Neuronal stem cell (in vitro differentiated cells): ENCODE measurements at regions not wholly inside any gene's neighbourhood (a gene's known extent, or its start where the extent isn't known, plus 50 kb on each side); places are given as distances from the start of the nearest gene placed in this dataset.

Experiments used
- DNase-seq: peaks from one replicate; pipeline ENCODE4 v3.0.0-alpha.2; 2013; ENCODE audit warnings: low spot score
- H2AFZ ChIP-seq: one replicate; pipeline ENCODE4 v1.6.1; 2013; ENCODE audit warnings: mild to moderate bottlenecking, low read length, inconsistent platforms
- H2AK5ac ChIP-seq: 2 replicates; pipeline ENCODE4 v1.6.1; 2013; ENCODE audit warnings: low read depth, mild to moderate bottlenecking, inconsistent platforms, low read length, moderate library complexity, mixed read lengths
- H2BK120ac ChIP-seq: 2 replicates; pipeline ENCODE4 v1.6.1; 2013; ENCODE audit warnings: low read depth, mild to moderate bottlenecking, inconsistent platforms, low read length, moderate library complexity, mixed read lengths
- H2BK12ac ChIP-seq: one replicate; pipeline ENCODE4 v1.6.1; 2013; ENCODE audit warnings: low read length, inconsistent platforms
- H2BK15ac ChIP-seq: 2 replicates; pipeline ENCODE4 v1.6.1; 2013; ENCODE audit warnings: mild to moderate bottlenecking, low read length, inconsistent platforms, mixed read lengths
- H2BK5ac ChIP-seq: one replicate; pipeline ENCODE4 v1.6.1; 2013; ENCODE audit warnings: inconsistent platforms, mild to moderate bottlenecking, low read length, moderate library complexity
- H3K14ac ChIP-seq: one replicate; pipeline ENCODE4 v1.6.1; 2013; ENCODE audit warnings: low read length, inconsistent platforms
- H3K18ac ChIP-seq: 2 replicates; pipeline ENCODE4 v1.6.1; 2013; ENCODE audit warnings: low read length, inconsistent platforms
- H3K23ac ChIP-seq: 2 replicates; pipeline ENCODE4 v1.6.1; 2013; ENCODE audit warnings: low read depth, mild to moderate bottlenecking, mixed read lengths, low read length, inconsistent platforms; ENCODE audit not compliant: poor library complexity
- H3K27ac ChIP-seq: replicated peaks from 3 replicates; pipeline ENCODE4 v1.5.1; 2013; ENCODE audit warnings: low read length, inconsistent platforms
- H3K27me3 ChIP-seq, 3 experiments: 2 replicates each; pipeline ENCODE4 v1.6.1; 2013; ENCODE audit warnings: low read length in 3 of 3, mild to moderate bottlenecking in 2 of 3, inconsistent platforms in 1 of 3, low read depth in 1 of 3, mixed read lengths in 1 of 3, moderate library complexity in 1 of 3; ENCODE audit not compliant: control insufficient read depth in 3 of 3, insufficient read depth in 3 of 3
- H3K36me3 ChIP-seq, 2 donors: replicated peaks in 1 of 2; 2 replicates each; pipeline ENCODE4 v1.6.1; 2013; ENCODE audit warnings: low read length in 2 of 2; ENCODE audit not compliant: control insufficient read depth in 2 of 2, insufficient read depth in 2 of 2
- H3K4ac ChIP-seq: 2 replicates; pipeline ENCODE4 v1.6.1; 2013; ENCODE audit warnings: inconsistent platforms, mild to moderate bottlenecking, low read length, moderate library complexity
- H3K4me1 ChIP-seq, 2 donors: 1 replicate in 1 of 2; 2 replicates in 1 of 2; pipeline ENCODE4 v1.6.1; 2013; ENCODE audit warnings: low read length in 2 of 2, low read depth in 1 of 2; ENCODE audit not compliant: control insufficient read depth in 2 of 2, insufficient read depth in 1 of 2
- H3K4me2 ChIP-seq: one replicate; pipeline ENCODE4 v1.6.1; 2013; ENCODE audit warnings: mild to moderate bottlenecking, low read length, inconsistent platforms; ENCODE audit not compliant: insufficient read depth, poor library complexity, severe bottlenecking
- H3K4me3 ChIP-seq, 2 donors: 2 replicates each; pipeline ENCODE4 v1.5.1; 2013; ENCODE audit warnings: low read length in 2 of 2, mild to moderate bottlenecking in 2 of 2, inconsistent platforms in 1 of 2, moderate library complexity in 1 of 2
- H3K79me1 ChIP-seq: one replicate; pipeline ENCODE4 v1.6.1; 2013; ENCODE audit warnings: low read depth, mild to moderate bottlenecking, inconsistent platforms, low read length, moderate library complexity
- H3K9ac ChIP-seq: one replicate; pipeline ENCODE4 v1.6.1; 2013; ENCODE audit warnings: mild to moderate bottlenecking, low read depth, low read length, inconsistent platforms; ENCODE audit not compliant: poor library complexity
- H3K9me3 ChIP-seq, 2 donors: replicated peaks in 1 of 2; 2 replicates each; pipeline versions ENCODE3 to v1.6.1; 2013; ENCODE audit warnings: low read length in 2 of 2, mild to moderate bottlenecking in 2 of 2, inconsistent platforms in 1 of 2, low read depth in 1 of 2, mixed read lengths in 1 of 2, moderate library complexity in 1 of 2; ENCODE audit not compliant: control insufficient read depth in 2 of 2, insufficient read depth in 1 of 2
- H4K8ac ChIP-seq: one replicate; pipeline ENCODE4 v1.6.1; 2013; ENCODE audit warnings: low read depth, mild to moderate bottlenecking, inconsistent platforms, low read length, moderate library complexity
- H4K91ac ChIP-seq: one replicate; pipeline ENCODE4 v1.6.1; 2013; ENCODE audit warnings: low read length, low read depth, mild to moderate bottlenecking, inconsistent platforms; ENCODE audit not compliant: poor library complexity
- WGBS, 2 donors: extraction: QIAGEN DNeasy Blood & Tissue Kit; methylation state at CpG; one replicate each; pipeline ENCODE4 v1.1.7; 2013; ENCODE audit warnings: missing lambda C conversion rate in 2 of 2, mixed read lengths in 1 of 2; ENCODE audit not compliant: insufficient read length in 2 of 2, insufficient replicate concordance in 1 of 2; ENCODE audit errors: extremely low coverage in 2 of 2; 5-methylcytosine and 5-hydroxymethylcytosine counted together

GRCh38 chr6:56890066-56890465, 64.8 kb upstream of the BEND6 start:
- Histone ChIP-seq H3K18ac (no peak overlapping the region), H2BK12ac (no peak overlapping the region), H2AK5ac (no peak overlapping the region), H3K9ac (no peak overlapping the region), H3K36me3 (no peaks in the 10 kb centered on the region), H3K9me3 (no peaks in the 10 kb centered on the region), H3K4me3 (no peak overlapping the region), H3K27me3 (no peaks in the 10 kb centered on the region), H3K23ac (no peak overlapping the region), H2BK120ac (no peak overlapping the region), H3K4me2 (no peak overlapping the region), H4K91ac (no peak overlapping the region), H2BK5ac (no peak overlapping the region), H3K27ac (no peak overlapping the region), H4K8ac (no peak overlapping the region), H3K14ac (no peak overlapping the region), H2AFZ (no peak overlapping the region), H3K4me1 (no peaks in the 10 kb centered on the region), H3K79me1 (no peaks in the 10 kb centered on the region), H2BK15ac (no peak overlapping the region), H3K4ac (no peak overlapping the region)
- DNase-seq, result no peak
- no CpG with 5 or more reads among the region's 3 CpGs for WGBS, 2 donors

- Histone ChIP-seq H3K36me3 (no peaks in the 10 kb centered on the region), H2AFZ (no peak overlapping the region), H2BK15ac (no peak overlapping the region), H3K27me3 (no peaks in the 10 kb centered on the region), H3K27ac (no peak overlapping the region), H2AK5ac (no peak overlapping the region), H3K9ac (no peak overlapping the region), H4K8ac (no peak overlapping the region), H3K14ac (no peak overlapping the region), H3K4me3 (no peak overlapping the region), H3K4me1 (no peaks in the 10 kb centered on the region), H3K4me2 (no peak overlapping the region), H3K4ac (no peak overlapping the region), H3K79me1 (no peaks in the 10 kb centered on the region), H3K23ac (no peak overlapping the region), H2BK120ac (no peak overlapping the region), H4K91ac (no peak overlapping the region), H3K18ac (no peak overlapping the region), H2BK5ac (no peak overlapping the region), H3K9me3 (no peaks in the 10 kb centered on the region), H2BK12ac (no peak overlapping the region)
- DNase-seq, result no peak
These were observed 65.4 kb upstream of the BEND6 start for GRCh38 chr6:56889492-56889891.

GRCh38 chr6:56888687-56889086, 66.2 kb upstream of the BEND6 start:
- Histone ChIP-seq H3K4ac (no peak overlapping the region), H3K36me3 (no peaks in the 10 kb centered on the region), H3K18ac (no peak overlapping the region), H3K4me3 (no peak overlapping the region), H2BK5ac (no peak overlapping the region), H3K23ac (no peak overlapping the region), H3K9ac (no peak overlapping the region), H4K8ac (no peak overlapping the region), H2BK12ac (no peak overlapping the region), H3K9me3 (no peaks in the 10 kb centered on the region), H3K79me1 (no peaks in the 10 kb centered on the region), H3K27ac (no peak overlapping the region), H2AFZ (no peak overlapping the region), H2BK120ac (no peak overlapping the region), H3K4me1 (no peaks in the 10 kb centered on the region), H3K4me2 (peak overlapping the region; percentile 2), H3K14ac (no peak overlapping the region), H4K91ac (no peak overlapping the region), H3K27me3 (no peaks in the 10 kb centered on the region), H2AK5ac (no peak overlapping the region), H2BK15ac (no peak overlapping the region)
- no peak for DNase-seq
- WGBS, 2 donors, result no CpG with 5 or more reads among the region's 1 CpG

GRCh38 chr6:56887086-56887485, 67.8 kb upstream of the BEND6 start:
- H3K4me2 ChIP-seq, result no peak overlapping the region
- no peak overlapping the region for H4K8ac ChIP-seq
- H3K36me3 ChIP-seq, result no peaks in the 10 kb centered on the region
- H4K91ac ChIP-seq, result no peak overlapping the region
- no peaks in the 10 kb centered on the region for H3K4me1 ChIP-seq
- no peak overlapping the region for H3K4me3 ChIP-seq
- H3K9me3 ChIP-seq, result no peaks in the 10 kb centered on the region
- H3K18ac ChIP-seq, result no peak overlapping the region
- DNase-seq, result no peak
- H3K4ac ChIP-seq, result no peak overlapping the region
- no peaks in the 10 kb centered on the region for H3K27me3 ChIP-seq
- H2AK5ac ChIP-seq, result no peak overlapping the region
- H3K79me1 ChIP-seq, result no peaks in the 10 kb centered on the region
- no peak overlapping the region for H2BK12ac ChIP-seq
- no peak overlapping the region for H2BK5ac ChIP-seq
- no peak overlapping the region for H2AFZ ChIP-seq
- WGBS, 2 donors, result no CpG with 5 or more reads among the region's 1 CpG
- H3K23ac ChIP-seq, result no peak overlapping the region
- no peak overlapping the region for H3K14ac ChIP-seq
- H2BK120ac ChIP-seq, result no peak overlapping the region
- no peak overlapping the region for H3K9ac ChIP-seq
- no peak overlapping the region for H3K27ac ChIP-seq
- H2BK15ac ChIP-seq, result no peak overlapping the region
